Stimulated activated CD8-positive, alpha-beta memory T cell treated with anti-CD3 and anti-CD28 coated beads, Interleukin-15, amount 100 ng/mL, for 48 hours (primary cell): ENCODE measurements at regions not wholly inside any gene's neighbourhood (a gene's known extent, or its start where the extent isn't known, plus 50 kb on each side); places are given as distances from the start of the nearest gene placed in this dataset.

Experiments
- DNase-seq, 2 donors: peaks; one replicate each; pipeline ENCODE4 v3.0.0-alpha.2; 2020; ENCODE audit warnings: low read depth in 2 of 2

DNA sequence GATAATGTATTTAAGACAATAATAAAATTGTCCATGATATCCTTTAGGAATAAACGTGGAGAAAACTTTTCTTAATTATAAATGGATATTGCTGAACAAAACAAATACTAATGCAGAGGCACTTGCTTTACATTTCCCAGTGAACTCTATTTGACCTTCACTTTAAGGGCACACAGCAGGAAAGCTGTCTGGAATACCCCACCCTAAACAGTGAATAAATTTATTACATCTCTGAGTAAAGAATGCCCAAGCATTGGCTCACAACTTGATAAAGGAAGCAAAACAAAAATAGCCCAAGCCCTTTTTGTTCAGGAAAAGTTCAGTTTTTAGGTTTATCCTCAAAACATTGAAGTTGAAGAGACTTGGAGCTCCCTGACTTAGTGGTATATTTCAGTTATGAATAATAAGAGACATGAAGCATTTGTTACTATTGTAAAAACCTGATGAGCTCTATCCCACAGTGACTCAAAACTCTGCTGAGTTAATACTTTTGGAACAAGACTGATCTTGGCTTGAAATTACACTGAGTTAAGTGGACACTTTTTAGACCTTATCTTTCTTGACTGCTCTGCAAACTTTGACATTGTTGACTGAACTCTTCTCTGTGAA lies 353.9 kb downstream of the BCKDHB start:
- DNase-seq, result no peak

DNA sequence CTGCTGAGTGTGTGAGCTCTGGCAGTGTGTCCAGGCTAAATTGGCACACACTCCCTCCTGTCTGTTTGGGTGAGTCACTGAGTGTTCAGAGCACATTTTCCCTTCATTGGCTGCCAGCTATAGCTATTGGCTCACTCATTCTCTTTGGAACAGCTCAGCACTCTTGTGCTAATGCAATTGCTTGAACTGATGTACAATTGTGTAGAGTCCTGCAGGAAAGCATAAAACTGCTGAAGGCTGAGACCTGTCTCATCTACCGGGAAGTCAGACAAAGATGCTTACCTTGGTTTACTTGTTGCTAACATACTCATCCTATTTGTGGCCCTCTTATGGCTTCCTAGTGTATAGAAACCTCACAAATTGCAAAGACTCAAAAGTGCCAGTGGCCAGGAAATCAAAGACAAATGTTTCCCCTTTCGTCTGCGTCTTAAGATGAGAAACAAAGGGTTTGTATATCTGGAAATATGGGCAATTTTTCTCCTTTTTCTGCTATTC lies 351.0 kb downstream of the BCKDHB start:
- no peak for DNase-seq

DNA sequence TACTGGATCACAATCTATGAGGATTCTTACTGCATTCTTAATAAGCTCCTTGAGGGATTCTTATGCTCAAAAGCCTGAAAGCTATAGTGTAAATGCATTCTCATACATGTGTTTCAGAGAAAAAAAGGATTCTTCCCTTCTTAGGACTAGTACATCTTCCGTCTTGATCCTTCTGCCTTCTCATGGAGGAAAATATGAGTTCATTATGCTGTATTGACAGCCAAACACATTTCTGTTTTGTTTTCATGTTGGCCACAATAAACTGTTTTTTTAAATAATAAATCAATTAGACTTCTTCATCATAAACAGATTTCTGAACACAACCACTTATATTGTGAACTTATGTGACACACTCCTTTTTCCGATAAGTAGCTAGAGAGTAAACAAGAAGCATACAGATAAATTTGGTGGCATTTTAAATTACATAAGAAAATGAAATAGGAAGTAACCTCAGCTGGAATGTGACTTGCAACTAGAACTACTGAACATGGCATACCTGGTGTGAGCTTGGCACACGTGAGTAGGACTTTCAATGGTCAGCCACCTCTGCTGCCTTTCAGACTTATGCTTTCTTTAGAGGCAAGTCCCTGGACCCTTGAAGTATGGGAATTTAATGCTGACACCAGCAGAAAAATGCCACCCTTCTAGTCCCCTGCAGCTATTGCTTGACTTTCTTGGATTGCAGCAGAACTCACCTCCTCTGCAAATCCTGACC lies 350.4 kb downstream of the BCKDHB start:
- DNase-seq, result no peak

DNA sequence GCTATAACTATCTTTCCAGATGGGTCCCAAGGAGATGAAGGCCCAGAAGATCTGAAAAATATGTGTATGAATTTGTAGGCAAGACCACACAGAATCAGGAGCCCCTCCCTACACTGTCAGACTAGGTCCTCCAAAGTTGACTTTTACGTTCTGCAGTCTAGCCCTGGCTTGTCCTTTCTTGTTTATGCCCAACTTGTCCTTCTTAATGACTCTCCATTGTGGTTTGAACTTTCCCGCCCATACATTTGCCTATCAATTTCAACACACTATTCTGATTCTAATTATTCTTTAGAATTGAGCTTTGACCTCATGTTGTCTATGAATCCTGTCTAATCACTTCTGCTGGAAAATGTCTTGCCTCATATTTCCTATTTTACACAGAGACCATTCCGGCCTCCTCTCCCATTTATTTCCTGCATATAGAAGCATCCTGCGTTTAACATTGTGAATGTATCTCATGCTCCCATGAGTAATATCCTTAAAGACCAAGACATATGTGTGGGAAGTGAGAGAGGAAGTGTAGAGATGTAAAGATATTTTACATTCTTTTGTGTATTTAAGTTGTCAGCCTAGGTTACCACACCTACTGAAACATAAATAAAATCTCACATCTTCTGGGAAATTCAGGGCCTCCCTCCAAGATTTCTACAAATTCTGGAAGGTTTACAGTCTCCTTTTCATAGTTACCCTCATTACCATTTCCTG lies 348.3 kb downstream of the BCKDHB start:
- DNase-seq, result no peak

DNA sequence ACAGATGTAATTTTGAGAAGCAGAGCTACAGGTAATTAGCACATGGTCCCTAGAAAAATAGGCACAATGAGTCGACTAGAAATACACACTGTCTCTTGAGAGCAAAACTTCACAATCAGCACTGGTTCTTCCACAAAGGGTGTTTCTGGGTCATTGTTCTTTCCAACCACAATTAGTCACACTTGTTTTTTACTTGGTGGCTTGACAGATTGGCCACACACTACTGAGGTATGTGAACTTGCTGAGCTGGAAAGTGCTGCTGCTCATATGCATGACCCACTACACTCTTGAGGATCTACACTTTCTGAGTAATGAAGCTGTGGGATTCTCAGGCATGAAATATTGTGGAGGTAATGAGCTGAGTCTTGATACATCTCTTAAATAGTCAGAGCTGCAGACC lies 347.7 kb downstream of the BCKDHB start:
- DNase-seq, result peak in 1 of 2 donors; percentile 6

DNA sequence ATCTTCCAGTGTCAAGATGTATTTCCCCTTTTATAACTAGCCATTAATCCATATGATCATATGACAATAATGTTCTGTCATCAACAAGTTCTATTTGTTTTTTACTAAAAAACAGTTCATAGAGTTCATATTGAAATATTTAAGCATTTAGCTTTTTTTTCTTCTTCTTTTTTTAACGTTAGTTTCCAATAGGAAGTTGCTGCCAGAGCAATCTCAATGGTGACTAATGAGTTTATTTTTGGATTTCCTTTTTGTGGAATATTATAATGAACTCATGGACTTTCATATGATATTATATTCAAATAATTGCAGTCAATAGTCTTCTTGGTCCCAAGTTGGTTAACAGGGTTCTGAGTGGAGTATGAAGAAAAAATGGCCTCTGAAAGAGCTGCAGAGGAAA lies 343.3 kb downstream of the BCKDHB start:
- DNase-seq, result no peak

DNA sequence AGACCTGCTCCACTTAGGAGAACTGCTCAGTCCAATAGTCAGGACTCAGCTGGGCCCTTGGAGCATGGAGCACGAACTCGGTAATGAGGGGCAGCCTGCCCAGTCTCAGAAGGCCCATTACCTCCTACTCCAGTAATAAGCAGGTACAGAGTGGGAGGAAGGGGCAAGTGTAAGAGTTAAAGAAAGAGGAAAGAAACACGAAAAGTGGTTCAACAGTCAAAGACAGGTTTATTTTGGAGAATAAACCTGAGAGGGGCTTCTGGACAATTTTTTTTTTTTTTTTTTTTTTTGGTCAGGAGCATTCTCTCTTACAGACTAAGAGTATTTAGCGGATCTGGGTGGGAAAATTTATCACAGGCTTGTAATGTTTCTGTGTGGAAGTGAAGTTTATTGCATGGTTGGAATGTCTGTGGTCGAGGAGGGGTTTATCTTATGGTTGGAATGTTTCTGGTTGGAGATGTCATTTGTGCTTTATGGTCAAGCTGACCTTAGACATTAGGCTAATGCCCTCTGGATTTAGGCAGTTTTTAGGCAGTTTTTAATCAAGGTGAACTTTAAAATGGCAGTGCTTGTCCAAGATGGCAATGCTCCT lies 340.1 kb downstream of the BCKDHB start:
- DNase-seq, result no peak

DNA sequence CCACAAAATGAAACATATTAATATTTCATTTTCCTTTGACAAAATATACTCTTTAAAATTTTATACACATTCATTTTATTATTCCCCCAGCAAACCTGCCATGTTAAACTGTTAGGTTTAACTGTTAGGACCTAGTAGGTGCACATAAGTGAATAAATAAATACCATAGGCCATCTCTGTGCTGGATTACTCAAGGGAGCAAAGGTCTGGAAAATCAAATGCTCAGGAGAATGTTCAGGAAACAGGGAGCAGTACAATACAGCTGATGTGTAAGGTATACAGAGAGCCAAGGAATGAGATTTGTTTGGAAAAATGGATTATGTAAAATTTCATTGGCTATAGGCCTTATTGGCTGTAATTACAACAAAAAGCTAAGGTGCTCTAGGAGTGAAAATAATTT lies 339.3 kb downstream of the BCKDHB start:
- DNase-seq, result no peak

DNA sequence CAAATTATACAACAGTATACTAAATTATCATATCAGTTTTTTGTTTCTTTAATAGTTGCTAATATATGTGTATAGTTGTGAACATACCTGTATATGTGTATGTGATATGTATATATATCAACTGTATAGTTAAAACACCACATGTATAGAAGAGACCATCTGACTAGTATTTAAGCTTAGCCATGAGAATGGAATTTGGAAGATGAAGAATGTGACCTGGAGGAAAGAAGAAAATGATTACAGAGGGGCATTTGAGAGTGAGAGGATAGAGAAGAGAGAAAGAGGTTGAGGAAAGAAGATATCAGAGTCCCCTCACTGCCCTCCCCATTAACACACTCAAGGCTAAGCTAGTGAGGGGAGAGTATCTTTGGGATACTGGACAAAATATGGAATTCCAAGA lies 335.9 kb downstream of the BCKDHB start:
- no peak for DNase-seq

DNA sequence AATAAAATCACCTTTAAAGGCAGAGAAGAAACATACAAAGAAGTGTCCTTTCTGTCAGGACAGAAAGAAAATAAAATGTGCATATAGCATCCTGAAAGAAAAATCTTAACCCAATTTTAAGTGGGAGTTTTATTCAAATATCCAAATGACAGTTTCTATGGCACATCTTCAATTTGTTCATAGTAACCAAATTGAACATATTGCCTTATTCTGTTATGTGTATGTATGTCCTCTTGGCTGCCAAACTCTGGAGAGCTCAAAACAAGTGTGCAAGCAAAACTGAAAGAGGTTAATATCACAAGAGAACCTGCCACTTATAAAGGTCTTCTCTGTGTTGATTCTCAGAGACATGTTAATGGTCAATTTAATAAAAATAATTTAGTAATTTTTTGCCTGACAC lies 334.7 kb downstream of the BCKDHB start:
- no peak for DNase-seq

DNA sequence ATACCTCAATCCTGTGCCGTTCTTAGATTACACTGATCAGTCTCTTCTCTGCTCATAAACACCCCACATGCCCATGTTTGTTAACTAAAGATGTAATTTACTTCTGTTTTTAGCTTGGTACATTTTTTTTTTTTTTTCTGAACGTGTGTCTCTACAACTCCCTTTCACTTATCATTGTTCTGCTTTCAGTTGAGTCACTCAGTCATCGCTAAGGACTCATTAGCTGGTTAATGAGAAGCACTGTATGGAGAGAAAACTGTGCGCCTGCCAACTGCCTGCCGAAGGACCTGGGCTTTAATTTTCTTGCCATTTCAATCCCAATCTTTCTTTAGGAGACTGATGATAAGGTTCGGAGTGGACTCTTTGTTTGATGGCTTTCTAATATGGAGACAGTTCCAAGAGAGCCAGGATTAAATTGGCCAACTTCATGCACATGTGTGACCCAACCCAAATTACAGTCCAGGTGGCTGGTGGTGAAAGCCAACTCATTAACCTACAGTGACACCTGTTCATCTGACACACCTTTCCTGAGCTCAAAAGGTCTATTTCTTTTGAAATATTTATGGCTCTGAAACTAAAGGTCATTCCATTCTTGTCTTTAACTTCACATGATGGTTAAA lies 334.1 kb downstream of the BCKDHB start:
- no peak for DNase-seq

DNA sequence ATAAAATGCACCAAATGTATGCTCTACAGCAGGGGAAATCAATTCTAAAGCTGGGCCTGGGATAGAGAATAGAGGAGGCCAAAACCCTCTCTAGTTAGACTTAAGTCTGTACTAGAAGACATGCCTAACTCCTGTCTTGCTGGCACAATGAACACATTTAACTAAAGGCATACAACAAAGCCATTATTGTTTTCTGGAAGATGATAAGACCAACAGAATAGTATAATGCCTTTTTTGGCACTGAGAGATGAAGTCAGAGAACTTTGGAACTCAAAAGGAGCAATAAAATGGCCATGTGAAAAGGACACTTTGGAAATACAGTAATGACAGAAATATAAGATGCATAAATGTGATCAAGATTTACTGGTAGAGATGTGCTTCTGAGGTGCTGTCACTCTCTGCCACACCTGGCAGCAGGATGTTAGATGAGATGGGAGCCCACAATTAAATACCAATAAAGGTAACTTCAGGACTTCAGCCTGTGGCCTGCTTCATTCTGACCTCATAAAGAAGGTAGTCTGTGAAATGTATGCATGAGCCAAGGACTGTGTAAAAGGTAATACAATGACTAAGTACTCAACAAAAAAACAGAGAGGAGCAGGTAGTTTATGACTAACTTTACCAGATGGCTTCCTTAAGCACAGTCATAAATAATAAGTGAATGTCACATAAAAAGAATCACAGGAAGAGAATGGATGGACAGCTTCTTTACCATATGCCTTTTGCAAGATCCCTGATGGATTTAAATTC lies 333.4 kb downstream of the BCKDHB start:
- DNase-seq, result no peak

DNA sequence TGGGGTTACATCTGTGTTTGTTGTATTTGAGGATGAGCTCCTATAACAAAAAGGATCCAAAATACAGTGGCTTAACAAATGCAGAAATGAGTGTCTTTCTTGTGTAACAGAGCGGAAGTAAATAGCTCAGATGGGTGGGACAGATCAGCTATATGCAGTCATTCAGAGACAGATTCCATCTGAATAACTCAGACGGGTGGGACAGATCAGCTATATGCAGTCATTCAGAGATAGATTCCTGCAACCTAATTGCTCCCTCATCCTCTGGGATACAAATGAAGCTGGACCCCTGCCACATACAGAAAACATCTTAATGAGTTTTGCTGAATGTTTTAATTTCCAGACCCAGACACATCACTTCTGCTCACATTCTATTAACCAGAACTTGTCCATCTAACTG lies 332.3 kb downstream of the BCKDHB start:
- DNase-seq, result no peak

DNA sequence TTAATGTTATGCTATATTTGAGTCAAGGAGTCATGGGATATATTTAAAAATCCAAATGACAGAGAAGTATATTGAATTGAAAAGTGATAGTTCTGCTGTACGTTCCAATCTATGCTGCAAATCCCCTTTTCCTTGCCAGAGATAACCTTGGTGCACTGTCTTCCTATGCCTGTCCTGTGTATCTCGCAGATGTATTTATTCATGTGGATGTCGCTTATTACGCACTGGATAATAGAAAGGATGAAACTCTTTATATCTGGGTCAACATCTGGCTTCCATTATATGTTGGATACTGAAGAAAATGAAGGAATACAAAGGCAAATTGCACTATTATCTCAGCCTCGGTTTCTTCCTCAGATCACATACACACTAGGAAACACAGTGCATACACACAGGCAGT lies 331.3 kb downstream of the BCKDHB start:
- DNase-seq, result no peak

DNA sequence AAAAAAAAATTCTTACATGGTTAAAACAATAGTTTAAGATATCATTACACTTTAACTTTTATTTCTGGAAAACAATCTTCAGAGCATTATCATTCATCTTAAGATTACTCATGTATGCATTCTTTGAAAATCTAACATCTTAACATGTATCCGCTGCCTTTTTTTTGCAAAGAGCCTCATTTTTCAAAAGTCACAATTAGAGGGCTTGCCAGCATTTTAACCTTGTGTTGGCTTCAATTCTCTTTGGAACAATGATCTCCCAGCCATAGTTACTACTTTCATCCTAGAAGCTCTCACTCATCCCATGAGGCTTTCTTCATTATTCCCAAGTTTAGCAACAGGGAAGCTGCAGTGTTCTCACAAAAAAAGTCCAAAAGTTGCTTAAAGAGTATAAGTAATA lies 330.8 kb downstream of the BCKDHB start:
- DNase-seq, result no peak

DNA sequence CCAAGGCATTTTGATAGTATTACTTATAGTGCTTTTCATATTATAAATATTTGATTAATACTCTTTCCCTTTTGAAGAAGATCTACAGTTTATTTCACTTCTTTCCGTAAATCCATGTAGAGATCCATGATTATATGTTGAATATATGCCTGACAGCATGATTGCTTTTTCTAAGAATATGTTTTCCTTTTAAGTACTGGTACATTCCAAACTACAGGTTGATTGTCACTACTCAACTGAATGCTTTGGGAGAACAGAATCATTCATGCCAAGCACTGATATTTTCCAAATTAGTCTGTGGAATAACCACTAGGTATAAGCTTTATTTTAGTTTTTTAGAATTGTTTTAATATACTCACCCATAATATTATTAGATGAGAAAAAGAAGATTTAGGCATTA lies 330.2 kb downstream of the BCKDHB start:
- DNase-seq, result no peak

DNA sequence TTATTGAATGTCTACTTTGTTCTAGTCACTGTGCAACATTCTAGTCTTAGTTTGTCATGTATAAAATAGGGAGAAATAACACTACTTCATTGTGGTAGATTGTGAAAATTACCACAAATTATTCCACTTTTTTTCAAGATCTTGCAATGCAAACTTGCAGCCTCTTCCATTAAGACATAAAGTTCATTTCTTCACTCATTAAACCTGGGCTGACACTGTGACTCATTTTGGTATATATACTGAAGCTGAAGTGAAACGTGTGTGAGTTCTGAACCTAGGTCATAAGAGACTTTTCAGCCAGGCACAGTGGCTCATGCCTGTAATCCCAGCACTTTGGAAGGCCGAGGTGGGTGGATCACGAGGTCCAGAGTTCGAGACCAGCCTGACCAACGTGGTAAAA lies 329.0 kb downstream of the BCKDHB start:
- no peak for DNase-seq

DNA sequence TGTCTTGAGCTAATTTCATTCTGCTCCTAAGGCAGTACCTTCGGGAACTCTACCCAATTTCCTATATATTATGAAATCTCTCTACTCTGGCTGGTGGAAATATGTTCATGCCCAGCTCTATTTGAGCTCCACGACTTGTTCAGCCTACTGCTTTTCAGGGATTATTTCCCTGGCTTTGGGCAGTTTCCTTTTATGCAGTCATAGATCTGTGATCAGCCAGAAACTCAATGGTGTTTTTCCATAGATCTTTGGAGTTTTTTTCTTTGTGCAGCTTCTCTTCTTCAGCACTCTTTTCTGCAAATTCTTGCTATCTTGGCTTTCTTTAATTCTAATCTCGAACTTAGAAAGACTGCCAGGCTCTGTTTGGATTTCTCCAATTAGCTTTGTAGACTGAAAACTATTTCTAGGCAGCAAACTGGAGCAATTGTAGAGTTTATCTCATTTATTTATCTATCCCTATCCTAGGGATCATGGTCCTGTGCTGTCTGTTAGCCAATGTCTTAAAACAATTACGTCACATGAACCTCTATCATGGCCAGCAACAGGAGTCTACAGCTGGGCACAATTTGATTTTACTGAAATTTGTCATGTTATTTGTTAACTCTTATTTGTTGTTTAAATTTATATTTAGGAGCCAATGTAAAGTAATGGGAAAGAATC lies 328.4 kb downstream of the BCKDHB start:
- DNase-seq, result no peak

DNA sequence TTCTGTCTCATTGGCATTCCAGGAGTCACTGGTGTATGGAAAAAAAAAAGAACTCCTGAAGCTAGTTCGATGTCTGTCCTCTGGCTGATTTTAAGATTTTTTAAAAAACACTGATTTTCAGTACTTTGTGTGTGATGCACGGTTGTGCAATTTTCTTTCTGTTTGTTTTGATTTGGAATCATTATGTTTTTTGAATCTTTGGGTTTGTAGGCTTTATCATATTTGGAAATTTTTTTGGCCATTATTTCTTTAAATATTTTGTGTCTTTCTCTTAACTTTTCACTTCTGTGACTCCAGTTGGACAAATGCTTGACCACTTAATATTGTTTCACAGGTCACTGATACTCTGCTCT lies 327.2 kb downstream of the BCKDHB start:
- DNase-seq, result no peak

DNA sequence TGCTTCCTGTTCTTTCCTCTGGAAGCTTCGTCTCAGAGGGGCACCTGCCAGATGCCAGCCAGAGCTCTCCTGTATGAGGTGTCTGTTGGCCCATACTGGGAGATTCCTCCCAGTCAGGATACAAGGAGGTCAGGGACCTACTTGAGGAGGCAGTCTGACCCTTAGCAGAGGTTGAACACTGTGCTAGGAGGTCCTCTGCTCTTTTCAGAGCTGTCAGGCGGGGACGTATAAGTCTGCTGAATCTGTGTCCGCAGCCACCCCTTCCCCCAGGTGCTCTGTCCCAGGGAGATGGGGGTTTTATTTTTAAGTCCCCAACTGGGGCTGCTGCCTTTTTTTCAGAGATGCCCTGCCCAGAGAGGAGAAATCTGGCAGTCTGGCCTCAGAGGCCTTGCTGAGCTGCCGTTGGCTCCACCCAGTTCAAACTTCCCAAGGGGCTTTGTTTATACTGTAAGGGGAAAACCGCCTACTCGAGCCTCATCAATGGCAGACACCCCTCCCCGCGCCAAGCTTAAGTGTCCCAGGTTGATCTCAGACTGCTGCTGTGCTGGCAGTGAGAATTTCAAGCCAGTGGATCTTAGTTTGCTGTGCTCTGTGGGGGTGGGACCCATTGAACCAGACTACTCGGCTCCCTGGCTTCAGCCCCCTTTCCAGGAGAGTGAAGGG lies 326.7 kb downstream of the BCKDHB start:
- no peak for DNase-seq
